ENCODE measurements at regions not wholly inside any gene's neighbourhood (a gene's known extent, or its start where the extent isn't known, plus 50 kb on each side); places are given as distances from the start of the nearest gene placed in this dataset.

- TF ChIP-seq CTCF (IDR thresholded peaks at IDR 0.05) (no peak), POLR2A (IDR thresholded peaks at IDR 0.05) (no peak)
Measured at GRCh38 chr5:8598996-8599395, 730.0 kb downstream of the MTRR start.

Data from transverse colon (tissue), 3 donors.